Smooth muscle cell (in vitro differentiated cells): ENCODE measurements at regions not wholly inside any gene's neighbourhood (a gene's known extent, or its start where the extent isn't known, plus 50 kb on each side); places are given as distances from the start of the nearest gene placed in this dataset.

Experiments
- DNase-seq: peaks from one replicate; lab custom pipeline; 2025; ENCODE audit not compliant: unreplicated experiment; lab: John Stamatoyannopoulos, UW
- H2AFZ ChIP-seq: fragments of 200-600 bp; sonication (generic); 2 replicates; pipeline ENCODE4 v1.6.0; 2016; ENCODE audit warnings: antibody characterized with exemption, low read depth, mild to moderate bottlenecking
- H3F3A ChIP-seq: fragments of 200-600 bp; sonication (generic); 2 replicates; pipeline ENCODE4 v1.6.0; 2017; ENCODE audit warnings: antibody characterized with exemption, low read depth
- H3K27ac ChIP-seq: fragments of 200-600 bp; sonication (generic); 2 replicates; pipeline ENCODE4 v1.5.1; 2016; ENCODE audit warnings: low read depth, mild to moderate bottlenecking
- H3K27me3 ChIP-seq: fragments of 200-600 bp; sonication (generic); 2 replicates; pipeline ENCODE4 v1.6.1; 2016; ENCODE audit warnings: low read depth, mild to moderate bottlenecking
- H3K36me3 ChIP-seq: fragments of 200-600 bp; sonication (generic); 2 replicates; pipeline ENCODE4 v1.5.1; 2016; ENCODE audit warnings: low read depth
- H3K4me1 ChIP-seq: fragments of 200-600 bp; sonication (generic); 2 replicates; pipeline ENCODE4 v1.5.1; 2016; ENCODE audit warnings: low read depth
- H3K4me2 ChIP-seq: fragments of 200-600 bp; sonication (generic); 2 replicates; pipeline ENCODE4 v1.6.0; 2016; ENCODE audit warnings: mild to moderate bottlenecking
- H3K4me3 ChIP-seq: fragments of 200-600 bp; sonication (generic); 2 replicates; pipeline ENCODE4 v1.5.1; 2016; ENCODE audit warnings: mild to moderate bottlenecking
- H3K79me2 ChIP-seq: fragments of 200-600 bp; sonication (generic); 2 replicates; pipeline ENCODE4 v1.6.0; 2016; ENCODE audit warnings: low read depth, mild to moderate bottlenecking
- H3K9ac ChIP-seq: fragments of 200-600 bp; sonication (generic); 2 replicates; pipeline ENCODE4 v1.6.0; 2016; ENCODE audit warnings: low read depth
- H3K9me3 ChIP-seq: fragments of 200-600 bp; sonication (generic); replicated peaks from 2 replicates; pipeline ENCODE4 v1.5.1; 2016; ENCODE audit warnings: low read depth
- H4K20me1 ChIP-seq: fragments of 200-600 bp; sonication (generic); 2 replicates; pipeline ENCODE4 v1.6.0; 2016; ENCODE audit warnings: low read depth
- CTCF ChIP-seq: fragments of 200-600 bp; sonication (generic); IDR thresholded peaks from 2 replicates; pipeline ENCODE4 v1.5.1; 2017; ENCODE audit warnings: borderline replicate concordance, mild to moderate bottlenecking, antibody characterized with exemption; ENCODE audit not compliant: insufficient read depth, poor library complexity, severe bottlenecking
- WGBS: methylation state at CpG from one replicate; pipeline ENCODE4 v1.1.7; 2016; ENCODE audit warnings: low lambda C conversion rate; 5-methylcytosine and 5-hydroxymethylcytosine counted together

- Histone ChIP-seq H3K4me1 (no peaks in the 10 kb centered on the region), H3K9ac (no peak overlapping the region), H2AFZ (no peak overlapping the region), H3K27me3 (no peaks in the 10 kb centered on the region), H3F3A (no peaks in the 10 kb centered on the region), H3K9me3 (no peaks in the 10 kb centered on the region), H3K36me3 (no peaks in the 10 kb centered on the region), H4K20me1 (no peaks in the 10 kb centered on the region), H3K79me2 (no peaks in the 10 kb centered on the region), H3K4me3 (no peak overlapping the region), H3K4me2 (no peak overlapping the region), H3K27ac (no peak overlapping the region)
- peak; percentile 42 for TF ChIP-seq CTCF
- DNase-seq = no peak
Observed at GRCh38 chr4:112060212-112060611, 85.0 kb upstream of the FAM241A start.

GRCh38 chr4:112061207-112061817 lies 83.9 kb upstream of the FAM241A start:
- H3K79me2 ChIP-seq = no peaks in the 10 kb centered on the region
- no peaks in the 10 kb centered on the region for H3K27me3 ChIP-seq
- H4K20me1 ChIP-seq = no peaks in the 10 kb centered on the region
- no peaks in the 10 kb centered on the region for H3K36me3 ChIP-seq
- H3K9ac ChIP-seq = no peak overlapping the region
- no peak for DNase-seq
- no peaks in the 10 kb centered on the region for H3K4me1 ChIP-seq
- H3K27ac ChIP-seq = no peak overlapping the region
- no peak for TF ChIP-seq CTCF
- H3K9me3 ChIP-seq = no peaks in the 10 kb centered on the region
- no peak overlapping the region for H2AFZ ChIP-seq
- 64% methylated on average over 2 of the region's 2 CpGs for WGBS
- no peak overlapping the region for H3K4me3 ChIP-seq
- no peaks in the 10 kb centered on the region for H3F3A ChIP-seq
- H3K4me2 ChIP-seq = no peak overlapping the region

GRCh38 chr4:112063260-112063659 lies 82.0 kb upstream of the FAM241A start:
- WGBS = 94% methylated on average over 1 of the region's 1 CpG

More at GRCh38 chr4:112063260-112063659, 82.0 kb upstream of the FAM241A start:
- H4K20me1 ChIP-seq = no peaks in the 10 kb centered on the region
- no peak overlapping the region for H3K4me2 ChIP-seq
- H2AFZ ChIP-seq = no peak overlapping the region
- no peaks in the 10 kb centered on the region for H3K27me3 ChIP-seq
- no peak overlapping the region for H3K4me3 ChIP-seq
- DNase-seq = no peak
- H3F3A ChIP-seq = no peaks in the 10 kb centered on the region
- no peaks in the 10 kb centered on the region for H3K36me3 ChIP-seq
- H3K9me3 ChIP-seq = no peaks in the 10 kb centered on the region
- H3K4me1 ChIP-seq = no peaks in the 10 kb centered on the region
- TF ChIP-seq CTCF = no peak
- H3K79me2 ChIP-seq = no peaks in the 10 kb centered on the region
- H3K27ac ChIP-seq = no peak overlapping the region
- no peak overlapping the region for H3K9ac ChIP-seq
